ENCODE measurements at regions not wholly inside any gene's neighbourhood (a gene's known extent, or its start where the extent isn't known, plus 50 kb on each side); places are given as distances from the start of the nearest gene placed in this dataset.

DNA sequence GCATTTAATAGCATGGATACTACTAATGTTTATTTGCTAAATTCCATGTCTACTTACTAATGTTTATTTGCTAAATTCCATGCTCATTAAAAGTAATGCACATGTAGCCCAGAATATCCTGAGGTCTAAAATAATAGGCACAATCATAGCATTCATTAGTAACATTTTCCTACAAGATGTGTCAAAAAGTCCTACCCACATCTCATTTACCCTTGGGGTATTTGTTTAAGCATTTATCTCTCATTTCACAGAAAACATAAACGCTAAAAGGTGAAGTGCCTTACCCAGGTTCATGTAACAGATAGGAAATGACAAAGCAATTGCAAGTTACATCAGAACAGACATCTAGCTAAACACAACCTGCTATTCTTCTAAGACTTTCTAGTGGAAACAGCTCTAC, 457.1 kb downstream of the HACE1 start:
- TF ChIP-seq, protein P1, sequence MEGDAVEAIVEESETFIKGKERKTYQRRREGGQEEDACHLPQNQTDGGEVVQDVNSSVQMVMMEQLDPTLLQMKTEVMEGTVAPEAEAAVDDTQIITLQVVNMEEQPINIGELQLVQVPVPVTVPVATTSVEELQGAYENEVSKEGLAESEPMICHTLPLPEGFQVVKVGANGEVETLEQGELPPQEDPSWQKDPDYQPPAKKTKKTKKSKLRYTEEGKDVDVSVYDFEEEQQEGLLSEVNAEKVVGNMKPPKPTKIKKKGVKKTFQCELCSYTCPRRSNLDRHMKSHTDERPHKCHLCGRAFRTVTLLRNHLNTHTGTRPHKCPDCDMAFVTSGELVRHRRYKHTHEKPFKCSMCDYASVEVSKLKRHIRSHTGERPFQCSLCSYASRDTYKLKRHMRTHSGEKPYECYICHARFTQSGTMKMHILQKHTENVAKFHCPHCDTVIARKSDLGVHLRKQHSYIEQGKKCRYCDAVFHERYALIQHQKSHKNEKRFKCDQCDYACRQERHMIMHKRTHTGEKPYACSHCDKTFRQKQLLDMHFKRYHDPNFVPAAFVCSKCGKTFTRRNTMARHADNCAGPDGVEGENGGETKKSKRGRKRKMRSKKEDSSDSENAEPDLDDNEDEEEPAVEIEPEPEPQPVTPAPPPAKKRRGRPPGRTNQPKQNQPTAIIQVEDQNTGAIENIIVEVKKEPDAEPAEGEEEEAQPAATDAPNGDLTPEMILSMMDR (IDR thresholded peaks at IDR 0.05): no peak
- TF ChIP-seq ESRRA (CRISPR knock-in tag; IDR thresholded peaks at IDR 0.05; ENCODE audit: borderline replicate concordance): no peak
- TF ChIP-seq, protein P2, sequence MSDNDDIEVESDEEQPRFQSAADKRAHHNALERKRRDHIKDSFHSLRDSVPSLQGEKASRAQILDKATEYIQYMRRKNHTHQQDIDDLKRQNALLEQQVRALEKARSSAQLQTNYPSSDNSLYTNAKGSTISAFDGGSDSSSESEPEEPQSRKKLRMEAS (CRISPR knock-in tag; IDR thresholded peaks at IDR 0.05): no peak
- TF ChIP-seq, protein P3, sequence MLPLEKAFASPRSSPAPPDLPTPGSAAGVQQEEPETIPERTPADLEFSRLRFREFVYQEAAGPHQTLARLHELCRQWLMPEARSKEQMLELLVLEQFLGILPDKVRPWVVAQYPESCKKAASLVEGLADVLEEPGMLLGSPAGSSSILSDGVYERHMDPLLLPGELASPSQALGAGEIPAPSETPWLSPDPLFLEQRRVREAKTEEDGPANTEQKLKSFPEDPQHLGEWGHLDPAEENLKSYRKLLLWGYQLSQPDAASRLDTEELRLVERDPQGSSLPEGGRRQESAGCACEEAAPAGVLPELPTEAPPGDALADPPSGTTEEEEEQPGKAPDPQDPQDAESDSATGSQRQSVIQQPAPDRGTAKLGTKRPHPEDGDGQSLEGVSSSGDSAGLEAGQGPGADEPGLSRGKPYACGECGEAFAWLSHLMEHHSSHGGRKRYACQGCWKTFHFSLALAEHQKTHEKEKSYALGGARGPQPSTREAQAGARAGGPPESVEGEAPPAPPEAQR (CRISPR knock-in tag; IDR thresholded peaks at IDR 0.05): no peak
- TF ChIP-seq SP1 (CRISPR knock-in tag; conservative IDR thresholded peaks at IDR 0.05): no peak
- TF ChIP-seq PRDM15 (CRISPR knock-in tag; IDR thresholded peaks at IDR 0.05): no peak
- TF ChIP-seq TP53 (CRISPR knock-in tag; IDR thresholded peaks at IDR 0.05): no peak
- TF ChIP-seq TCF7 (CRISPR knock-in tag; IDR thresholded peaks at IDR 0.05; ENCODE audit: low read depth): no peak
- TF ChIP-seq, protein P4, sequence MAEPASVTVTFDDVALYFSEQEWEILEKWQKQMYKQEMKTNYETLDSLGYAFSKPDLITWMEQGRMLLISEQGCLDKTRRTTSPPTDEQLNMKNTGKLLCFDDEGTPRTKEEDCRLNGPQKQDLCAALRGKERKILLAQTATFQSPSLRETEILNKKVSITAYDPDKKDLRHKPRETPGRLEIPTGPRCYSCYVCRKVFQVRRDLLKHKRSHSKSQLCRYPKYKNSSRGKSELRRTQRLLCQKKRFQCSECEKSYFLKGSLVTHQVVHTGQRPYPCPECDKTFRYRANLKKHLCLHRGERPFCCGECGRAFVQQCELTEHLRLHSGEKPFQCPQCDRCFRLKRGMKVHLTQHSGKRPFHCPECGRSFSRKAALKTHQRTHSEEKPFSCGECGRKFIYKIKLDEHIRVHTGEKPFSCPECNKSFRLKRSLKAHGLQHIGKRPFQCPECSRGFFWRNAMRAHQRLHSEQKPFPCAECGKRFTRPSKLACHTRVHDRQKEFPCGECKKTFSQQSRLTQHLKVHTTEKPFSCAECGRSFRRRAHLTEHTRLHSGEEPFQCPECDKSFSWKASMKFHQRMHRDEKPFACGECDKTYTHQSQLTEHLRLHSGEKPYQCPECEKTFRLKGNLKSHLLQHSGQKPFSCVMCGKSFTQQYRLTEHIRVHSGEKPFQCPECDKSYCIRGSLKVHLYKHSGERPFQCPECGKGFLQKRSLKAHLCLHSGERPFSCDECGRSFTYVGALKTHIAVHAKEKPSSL (CRISPR knock-in tag; conservative IDR thresholded peaks at IDR 0.05): no peak
- no peak for TF ChIP-seq CBFB (CRISPR knock-in tag; IDR thresholded peaks at IDR 0.05; ENCODE audit: low read depth)
- no peak for TF ChIP-seq NFE2L1 (CRISPR knock-in tag; IDR thresholded peaks at IDR 0.05)
- TF ChIP-seq, protein P5, sequence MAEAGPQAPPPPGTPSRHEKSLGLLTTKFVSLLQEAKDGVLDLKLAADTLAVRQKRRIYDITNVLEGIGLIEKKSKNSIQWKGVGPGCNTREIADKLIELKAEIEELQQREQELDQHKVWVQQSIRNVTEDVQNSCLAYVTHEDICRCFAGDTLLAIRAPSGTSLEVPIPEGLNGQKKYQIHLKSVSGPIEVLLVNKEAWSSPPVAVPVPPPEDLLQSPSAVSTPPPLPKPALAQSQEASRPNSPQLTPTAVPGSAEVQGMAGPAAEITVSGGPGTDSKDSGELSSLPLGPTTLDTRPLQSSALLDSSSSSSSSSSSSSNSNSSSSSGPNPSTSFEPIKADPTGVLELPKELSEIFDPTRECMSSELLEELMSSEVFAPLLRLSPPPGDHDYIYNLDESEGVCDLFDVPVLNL (CRISPR knock-in tag; IDR thresholded peaks at IDR 0.05; ENCODE audit: borderline replicate concordance, low read depth): no peak
- no peak for TF ChIP-seq JAZF1 (CRISPR knock-in tag; IDR thresholded peaks at IDR 0.05)

Data from WTC11 (cell line).